Endodermal cell (in vitro differentiated cells): ENCODE measurements at regions not wholly inside any gene's neighbourhood (a gene's known extent, or its start where the extent isn't known, plus 50 kb on each side); places are given as distances from the start of the nearest gene placed in this dataset.

Experiments used
- DNase-seq: peaks from one replicate; pipeline ENCODE4 v3.0.0-alpha.2; 2017
- H3K27ac ChIP-seq: 2 replicates; pipeline ENCODE4 v1.5.1; 2013; ENCODE audit warnings: mild to moderate bottlenecking, low read depth, low read length, moderate library complexity
- H3K27me3 ChIP-seq: 2 replicates; pipeline ENCODE4 v1.6.1; 2013; ENCODE audit warnings: mild to moderate bottlenecking, low read length, moderate library complexity; ENCODE audit not compliant: insufficient read depth, control insufficient read depth, poor library complexity, severe bottlenecking
- H3K36me3 ChIP-seq: 2 replicates; pipeline ENCODE4 v1.7.0; 2013; ENCODE audit warnings: mild to moderate bottlenecking, low read length, moderate library complexity; ENCODE audit not compliant: control insufficient read depth, insufficient read depth
- H3K4me1 ChIP-seq: one replicate; pipeline ENCODE4 v1.7.0; 2013; ENCODE audit warnings: low read length; ENCODE audit not compliant: control insufficient read depth, insufficient read depth
- H3K4me3 ChIP-seq: 2 replicates; pipeline ENCODE4 v1.5.1; 2013; ENCODE audit warnings: mild to moderate bottlenecking, low read length, moderate library complexity
- H3K9ac ChIP-seq: 2 replicates; pipeline ENCODE4 v1.6.1; 2013; ENCODE audit warnings: mild to moderate bottlenecking, low read length, moderate library complexity; ENCODE audit not compliant: poor library complexity, severe bottlenecking; ENCODE audit errors: extremely low read depth
- H3K9me3 ChIP-seq: 2 replicates; pipeline ENCODE4 v1.6.1; 2013; ENCODE audit warnings: mild to moderate bottlenecking, low read length, moderate library complexity; ENCODE audit not compliant: control insufficient read depth
- H3K27ac Mint-ChIP-seq: 2 replicates; pipeline ENCODE4 v1.8.0; 2020; ENCODE audit warnings: mixed read lengths
- H3K27me3 Mint-ChIP-seq: 2 replicates; pipeline ENCODE4 v1.8.0; 2021; ENCODE audit warnings: mild to moderate bottlenecking, mixed read lengths; ENCODE audit not compliant: insufficient read depth
- H3K36me3 Mint-ChIP-seq: 2 replicates; pipeline ENCODE4 v1.8.0; 2020; ENCODE audit warnings: low read depth, mixed read lengths
- H3K4me1 Mint-ChIP-seq: 2 replicates; pipeline ENCODE4 v1.8.0; 2020; ENCODE audit warnings: mixed read lengths
- H3K4me3 Mint-ChIP-seq: 2 replicates; pipeline ENCODE4 v1.8.0; 2020; ENCODE audit warnings: mild to moderate bottlenecking, moderate library complexity, mixed read lengths
- H3K9me3 Mint-ChIP-seq: 2 replicates; pipeline ENCODE4 v1.8.0; 2020; ENCODE audit warnings: mild to moderate bottlenecking, mixed read lengths
- WGBS, 2 experiments: methylation state at CpG; one replicate each; pipeline versions ENCODE4 v1.1.5 to v1.1.7; 2013; ENCODE audit warnings: missing lambda C conversion rate in 2 of 2, mixed read lengths in 1 of 2; ENCODE audit not compliant: insufficient coverage in 1 of 2, insufficient read length in 1 of 2; 5-methylcytosine and 5-hydroxymethylcytosine counted together
- TF ChIP-seq, protein P1 (sequence below): fragments of 200-600 bp; sonication (generic); conservative IDR thresholded peaks from 2 replicates; pipeline ENCODE4 v1.5.0; 2021; ENCODE audit warnings: antibody characterized with exemption, mild to moderate bottlenecking

DNA sequence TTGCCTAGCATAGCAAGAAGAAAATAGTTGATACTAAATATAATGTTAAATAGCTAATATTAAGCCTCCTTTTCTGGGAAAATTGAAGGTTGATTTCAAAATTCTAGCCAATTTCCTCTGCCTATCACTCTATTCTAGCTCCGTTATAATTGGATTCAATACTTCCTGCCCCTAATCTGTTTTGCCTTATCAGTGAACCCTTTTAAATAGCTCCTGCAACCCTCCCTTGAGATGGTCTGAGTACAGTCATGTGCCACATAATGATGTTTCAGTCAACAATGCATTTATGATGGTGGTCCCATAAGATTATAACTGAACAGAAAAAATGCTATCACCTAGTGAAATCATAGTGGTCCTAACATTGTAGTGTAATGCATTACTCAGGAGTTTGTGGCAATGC lies 79.7 kb upstream of the PBX1 start:
- H3K4me3 ChIP-seq: no peak overlapping the region
- H3K4me1 Mint-ChIP-seq: peaks cover 2% of the 10 kb centered on the region
- H3K27me3 ChIP-seq: no peaks in the 10 kb centered on the region
- H3K4me1 ChIP-seq: no peaks in the 10 kb centered on the region
- TF ChIP-seq, protein P1, sequence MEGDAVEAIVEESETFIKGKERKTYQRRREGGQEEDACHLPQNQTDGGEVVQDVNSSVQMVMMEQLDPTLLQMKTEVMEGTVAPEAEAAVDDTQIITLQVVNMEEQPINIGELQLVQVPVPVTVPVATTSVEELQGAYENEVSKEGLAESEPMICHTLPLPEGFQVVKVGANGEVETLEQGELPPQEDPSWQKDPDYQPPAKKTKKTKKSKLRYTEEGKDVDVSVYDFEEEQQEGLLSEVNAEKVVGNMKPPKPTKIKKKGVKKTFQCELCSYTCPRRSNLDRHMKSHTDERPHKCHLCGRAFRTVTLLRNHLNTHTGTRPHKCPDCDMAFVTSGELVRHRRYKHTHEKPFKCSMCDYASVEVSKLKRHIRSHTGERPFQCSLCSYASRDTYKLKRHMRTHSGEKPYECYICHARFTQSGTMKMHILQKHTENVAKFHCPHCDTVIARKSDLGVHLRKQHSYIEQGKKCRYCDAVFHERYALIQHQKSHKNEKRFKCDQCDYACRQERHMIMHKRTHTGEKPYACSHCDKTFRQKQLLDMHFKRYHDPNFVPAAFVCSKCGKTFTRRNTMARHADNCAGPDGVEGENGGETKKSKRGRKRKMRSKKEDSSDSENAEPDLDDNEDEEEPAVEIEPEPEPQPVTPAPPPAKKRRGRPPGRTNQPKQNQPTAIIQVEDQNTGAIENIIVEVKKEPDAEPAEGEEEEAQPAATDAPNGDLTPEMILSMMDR: no peak
- 80 to 81% methylated on average over 1 of the region's 1 CpG for WGBS, 2 experiments
- H3K27ac ChIP-seq: no peak overlapping the region
- no peaks in the 10 kb centered on the region for H3K36me3 Mint-ChIP-seq
- no peaks in the 10 kb centered on the region for H3K36me3 ChIP-seq
- no peak overlapping the region for H3K4me3 Mint-ChIP-seq
- H3K9me3 ChIP-seq: no peaks in the 10 kb centered on the region
- peaks cover 2% of the 10 kb centered on the region for H3K9me3 Mint-ChIP-seq
- no peak for DNase-seq
- H3K27ac Mint-ChIP-seq: no peak overlapping the region
- no peaks in the 10 kb centered on the region for H3K27me3 Mint-ChIP-seq
- no peak overlapping the region for H3K9ac ChIP-seq

DNA sequence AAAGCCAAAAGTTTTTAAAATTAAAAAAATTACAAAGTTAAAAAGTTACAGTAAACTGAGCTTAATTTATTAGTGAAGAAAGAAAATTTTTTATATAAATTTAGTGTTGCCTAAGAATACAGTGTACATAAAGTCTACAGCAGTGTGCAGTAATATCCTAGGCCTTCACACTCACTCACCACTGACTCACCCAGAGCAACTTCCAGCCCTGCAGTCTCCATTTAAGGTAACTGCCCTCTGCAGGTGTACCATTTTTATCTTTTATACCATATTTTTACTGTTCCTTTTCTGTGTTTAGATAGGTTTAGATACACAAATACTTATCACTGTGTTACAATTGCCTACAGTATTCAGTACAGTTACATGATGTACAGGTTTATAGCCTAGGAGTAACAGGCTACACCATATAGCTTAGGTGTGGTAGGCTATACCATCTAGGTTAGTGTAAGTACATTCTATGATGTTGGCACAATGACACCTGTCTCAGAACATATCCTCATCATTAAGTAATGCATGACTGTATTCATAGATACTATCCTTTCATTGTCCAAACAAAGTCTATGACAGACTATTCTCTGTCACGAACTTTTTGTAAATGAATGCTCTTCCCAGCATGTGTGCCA lies 78.6 kb upstream of the PBX1 start:
- Histone ChIP-seq H3K4me1 (no peaks in the 10 kb centered on the region), H3K27me3 (no peaks in the 10 kb centered on the region), H3K27ac (no peak overlapping the region), H3K9me3 (no peaks in the 10 kb centered on the region), H3K4me3 (no peak overlapping the region), H3K36me3 (no peaks in the 10 kb centered on the region), H3K9ac (no peak overlapping the region)
- 88 to 92% methylated on average over 1 of the region's 1 CpG for WGBS, 2 experiments
- H3K27me3 Mint-ChIP-seq: no peaks in the 10 kb centered on the region
- DNase-seq: no peak
- H3K4me3 Mint-ChIP-seq: no peak overlapping the region
- peaks cover 2% of the 10 kb centered on the region for H3K9me3 Mint-ChIP-seq
- TF ChIP-seq, protein P1: no peak
- no peaks in the 10 kb centered on the region for H3K36me3 Mint-ChIP-seq
- H3K27ac Mint-ChIP-seq: no peak overlapping the region
- H3K4me1 Mint-ChIP-seq: peaks cover 8% of the 10 kb centered on the region

DNA sequence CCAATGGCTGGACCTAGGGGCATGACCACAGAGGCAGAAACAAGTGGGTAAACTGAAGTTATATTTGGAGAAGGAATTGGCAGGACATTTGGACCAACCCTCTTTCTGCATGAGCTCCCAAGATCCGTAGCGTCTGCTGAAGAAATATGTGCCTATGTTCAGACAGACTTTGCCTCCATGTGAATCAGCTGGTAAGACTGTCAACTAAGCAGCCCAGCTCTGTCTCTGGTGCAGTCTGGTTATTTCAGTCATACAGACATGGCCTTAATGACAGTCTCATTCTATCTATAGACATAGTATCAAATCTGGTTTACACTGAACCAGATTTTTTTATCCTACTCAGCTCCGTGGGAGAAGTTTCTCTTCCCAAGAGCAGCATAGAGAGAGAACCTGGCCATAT lies 63.1 kb upstream of the PBX1 start:
- WGBS, 2 experiments: 87 to 91% methylated on average over 2 to 3 of the region's 3 CpGs
- no peak overlapping the region for H3K4me3 Mint-ChIP-seq
- TF ChIP-seq, protein P1: no peak
- H3K27ac ChIP-seq: no peak overlapping the region
- no peaks in the 10 kb centered on the region for H3K36me3 Mint-ChIP-seq
- H3K9me3 Mint-ChIP-seq: no peaks in the 10 kb centered on the region
- no peak overlapping the region for H3K4me3 ChIP-seq
- H3K27me3 Mint-ChIP-seq: no peaks in the 10 kb centered on the region
- no peak overlapping the region for H3K9ac ChIP-seq
- DNase-seq: no peak
- no peaks in the 10 kb centered on the region for H3K36me3 ChIP-seq
- no peaks in the 10 kb centered on the region for H3K9me3 ChIP-seq
- H3K4me1 ChIP-seq: no peaks in the 10 kb centered on the region
- no peaks in the 10 kb centered on the region for H3K27me3 ChIP-seq
- H3K4me1 Mint-ChIP-seq: peaks cover 2% of the 10 kb centered on the region
- no peak overlapping the region for H3K27ac Mint-ChIP-seq
